ENCODE measurements at regions not wholly inside any gene's neighbourhood (a gene's known extent, or its start where the extent isn't known, plus 50 kb on each side); places are given as distances from the start of the nearest gene placed in this dataset.
A peak's percentile ranks its signal among the peaks of the same experiment; 100 is the strongest.

- ChIA-PET CTCF (no interaction called here), POLR2A (no interaction called here)
- no peak for DNase-seq (ENCODE audit: extremely low spot score)
- TF ChIP-seq FOXM1 (IDR thresholded peaks at IDR 0.05; ENCODE audit: borderline replicate concordance), result no peak
- no peak for TF ChIP-seq PKNOX1 (IDR thresholded peaks at IDR 0.05)
- no peak for TF ChIP-seq BHLHE40 (IDR thresholded peaks at IDR 0.05; ENCODE audit: borderline replicate concordance)
- no peak for TF ChIP-seq FOXA1 (IDR thresholded peaks at IDR 0.05)
- TF ChIP-seq SUZ12 (IDR thresholded peaks at IDR 0.05), result no peak
- no peak for TF ChIP-seq FOXK2 (IDR thresholded peaks at IDR 0.05)
- no peak for TF ChIP-seq LEF1 (IDR thresholded peaks at IDR 0.05; ENCODE audit: borderline replicate concordance)
- TF ChIP-seq HDGF (IDR thresholded peaks at IDR 0.05; ENCODE audit: borderline replicate concordance), result no peak
- TF ChIP-seq TARDBP (IDR thresholded peaks at IDR 0.05), result no peak
- no peak for TF ChIP-seq ELF4 (IDR thresholded peaks at IDR 0.05)
- no peak for TF ChIP-seq SP1 (IDR thresholded peaks at IDR 0.05)
- TF ChIP-seq NFRKB (IDR thresholded peaks at IDR 0.05), result no peak
- no peak for TF ChIP-seq L3MBTL2 (conservative IDR thresholded peaks at IDR 0.05)
- TF ChIP-seq ZNF384 (IDR thresholded peaks at IDR 0.05), result no peak
- no peak for TF ChIP-seq CTBP1 (IDR thresholded peaks at IDR 0.05; ENCODE audit: borderline replicate concordance)
- TF ChIP-seq ARNT (IDR thresholded peaks at IDR 0.05), result no peak
These were observed 177.9 kb downstream of the PAX3 start for GRCh38 chr2:222120933-222121332.

DNA sequence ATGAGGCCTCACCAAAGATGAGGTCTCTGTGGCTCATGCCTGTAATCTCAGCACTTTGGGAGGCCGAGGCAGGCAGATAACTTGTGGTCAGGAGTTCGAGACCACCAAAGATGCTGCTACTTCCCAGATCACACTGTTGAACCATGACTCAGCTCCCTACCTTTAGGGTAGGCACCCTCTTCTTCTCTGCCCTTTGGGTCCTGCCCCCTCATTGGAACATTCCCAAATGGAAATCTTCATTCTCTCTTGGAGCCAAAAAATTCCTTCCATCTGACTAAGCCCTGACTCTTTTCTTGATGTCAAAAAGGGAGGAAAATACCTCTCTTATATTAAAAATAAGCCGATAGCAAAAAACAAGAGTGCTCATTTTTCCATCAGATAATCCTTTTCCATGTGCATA is 183.5 kb downstream of the PAX3 start:
- ChIA-PET CTCF (no interaction called here), POLR2A (no interaction called here)
- no peak for DNase-seq (ENCODE audit: extremely low spot score)
- TF ChIP-seq FOXK2 (IDR thresholded peaks at IDR 0.05), result no peak
- no peak for TF ChIP-seq FOXA1 (IDR thresholded peaks at IDR 0.05)
- no peak for TF ChIP-seq HDGF (IDR thresholded peaks at IDR 0.05; ENCODE audit: borderline replicate concordance)
- no peak for TF ChIP-seq LEF1 (IDR thresholded peaks at IDR 0.05; ENCODE audit: borderline replicate concordance)
- TF ChIP-seq PKNOX1 (IDR thresholded peaks at IDR 0.05), result no peak

GRCh38 chr2:222108957-222109585 is 189.7 kb downstream of the PAX3 start:
- TF ChIP-seq ARNT (IDR thresholded peaks at IDR 0.05) (no peak), SUZ12 (IDR thresholded peaks at IDR 0.05) (no peak), CTBP1 (IDR thresholded peaks at IDR 0.05; ENCODE audit: borderline replicate concordance) (no peak), ZNF384 (IDR thresholded peaks at IDR 0.05) (no peak), PKNOX1 (IDR thresholded peaks at IDR 0.05) (no peak), BHLHE40 (IDR thresholded peaks at IDR 0.05; ENCODE audit: borderline replicate concordance) (no peak), ELF4 (IDR thresholded peaks at IDR 0.05) (no peak), NFRKB (IDR thresholded peaks at IDR 0.05) (no peak), TARDBP (IDR thresholded peaks at IDR 0.05) (no peak), FOXM1 (IDR thresholded peaks at IDR 0.05; ENCODE audit: borderline replicate concordance) (no peak), HDGF (IDR thresholded peaks at IDR 0.05; ENCODE audit: borderline replicate concordance) (no peak), FOXA1 (IDR thresholded peaks at IDR 0.05) (no peak), SP1 (IDR thresholded peaks at IDR 0.05) (no peak), LEF1 (IDR thresholded peaks at IDR 0.05; ENCODE audit: borderline replicate concordance) (no peak), L3MBTL2 (conservative IDR thresholded peaks at IDR 0.05) (no peak), FOXK2 (IDR thresholded peaks at IDR 0.05) (no peak)
- no peak for DNase-seq (ENCODE audit: extremely low spot score)
- ChIA-PET POLR2A (no interaction called here), CTCF (no interaction called here)

DNA sequence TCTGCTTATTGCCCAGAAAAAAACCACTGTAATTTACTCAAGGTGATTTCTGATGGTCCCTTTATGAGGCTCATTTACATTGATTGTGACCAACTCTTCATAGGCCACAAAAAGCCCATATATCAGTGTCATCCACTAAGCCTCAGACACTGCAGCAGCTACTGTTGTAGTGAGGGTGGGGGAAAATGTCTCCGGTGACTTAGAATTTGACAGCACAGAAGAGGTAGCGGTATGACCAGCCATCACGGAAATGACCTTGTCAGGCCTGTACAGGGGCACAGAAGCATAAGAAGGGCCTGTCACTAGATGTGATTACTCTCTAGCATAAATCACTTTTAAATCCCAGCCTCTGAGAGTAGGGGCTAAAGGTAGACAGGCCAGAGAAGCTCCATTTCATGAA is 190.3 kb downstream of the PAX3 start:
- ChIA-PET POLR2A (no interaction called here), CTCF (no interaction called here)
- DNase-seq (ENCODE audit: extremely low spot score), result no peak
- TF ChIP-seq ZNF384 (IDR thresholded peaks at IDR 0.05) (no peak), PKNOX1 (IDR thresholded peaks at IDR 0.05) (peak; percentile 33; the same call in 1 of the 2 replicates)

DNA sequence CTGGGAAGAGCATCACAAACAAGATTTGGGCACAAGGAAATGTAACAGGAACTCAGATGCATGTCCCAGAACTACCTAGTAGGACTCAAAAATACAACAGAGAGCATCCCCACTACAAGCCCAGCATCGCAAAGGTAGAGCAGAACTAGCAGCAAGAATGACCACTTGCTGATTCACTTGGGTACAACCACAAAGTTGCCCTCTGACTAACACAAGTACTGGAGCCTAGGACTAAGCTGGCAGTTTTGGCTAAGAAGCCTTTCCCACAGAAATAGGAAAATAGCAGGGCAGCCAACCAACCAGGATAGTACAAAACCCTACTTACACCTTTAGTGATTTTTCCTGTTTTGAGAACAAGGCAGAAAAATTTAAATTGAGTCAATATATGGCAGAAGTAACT is 193.8 kb downstream of the PAX3 start:
- DNase-seq (ENCODE audit: extremely low spot score), result no peak
- TF ChIP-seq ARNT (IDR thresholded peaks at IDR 0.05) (no peak), SP1 (IDR thresholded peaks at IDR 0.05) (no peak), SUZ12 (IDR thresholded peaks at IDR 0.05) (no peak), FOXK2 (IDR thresholded peaks at IDR 0.05) (no peak), L3MBTL2 (conservative IDR thresholded peaks at IDR 0.05) (no peak), BHLHE40 (IDR thresholded peaks at IDR 0.05; ENCODE audit: borderline replicate concordance) (no peak), NFRKB (IDR thresholded peaks at IDR 0.05) (no peak), ELF4 (IDR thresholded peaks at IDR 0.05) (no peak), LEF1 (IDR thresholded peaks at IDR 0.05; ENCODE audit: borderline replicate concordance) (no peak), TARDBP (IDR thresholded peaks at IDR 0.05) (no peak), ZNF384 (IDR thresholded peaks at IDR 0.05) (no peak), PKNOX1 (IDR thresholded peaks at IDR 0.05) (no peak), FOXA1 (IDR thresholded peaks at IDR 0.05) (no peak), HDGF (IDR thresholded peaks at IDR 0.05; ENCODE audit: borderline replicate concordance) (no peak)
- POLR2A ChIA-PET, result no interaction called here
- CTCF ChIA-PET, result interaction anchor here (0.7 kb wide), 1 partner anchor 213 kb away, joined by 3 read pairs; no protein-coding TSS in a partner anchor
